Stimulated activated CD4-positive, alpha-beta T cell treated with anti-CD3 and anti-CD28 coated beads, Interleukin-15, amount 100 ng/mL, for 24 hours (primary cell): ENCODE measurements at regions not wholly inside any gene's neighbourhood (a gene's known extent, or its start where the extent isn't known, plus 50 kb on each side); places are given as distances from the start of the nearest gene placed in this dataset.

Source experiments
- DNase-seq: peaks from one replicate; pipeline ENCODE4 v3.0.0-alpha.2; 2020

GRCh38 chr1:98374098-98374497, 287.4 kb upstream of the SNX7 start:
- DNase-seq = no peak

- DNase-seq = no peak
Measured at GRCh38 chr1:98373056-98373455, 288.5 kb upstream of the SNX7 start.

- DNase-seq = no peak
Measured at GRCh38 chr1:98371764-98372163, 289.8 kb upstream of the SNX7 start.

- no peak for DNase-seq
Measured at GRCh38 chr1:98369463-98369862, 292.1 kb upstream of the SNX7 start.

GRCh38 chr1:98368995-98369394, 292.5 kb upstream of the SNX7 start:
- no peak for DNase-seq

- no peak for DNase-seq
Measured at GRCh38 chr1:98367426-98367825, 294.1 kb upstream of the SNX7 start.

GRCh38 chr1:98366343-98366742, 295.2 kb upstream of the SNX7 start:
- DNase-seq = no peak

GRCh38 chr1:98364544-98364943, 297.0 kb upstream of the SNX7 start:
- no peak for DNase-seq

- no peak for DNase-seq
Measured at GRCh38 chr1:98360864-98361263, 300.7 kb upstream of the SNX7 start.

GRCh38 chr1:98355656-98356383, 305.7 kb upstream of the SNX7 start:
- no peak for DNase-seq

- DNase-seq = no peak
Measured at GRCh38 chr1:98352378-98352777, 309.1 kb upstream of the SNX7 start.

GRCh38 chr1:98351561-98351960, 310.0 kb upstream of the SNX7 start:
- DNase-seq = no peak

- no peak for DNase-seq
Measured at GRCh38 chr1:98345417-98345816, 316.1 kb upstream of the SNX7 start.

GRCh38 chr1:98344731-98345130, 316.8 kb upstream of the SNX7 start:
- no peak for DNase-seq

- DNase-seq = no peak
Measured at GRCh38 chr1:98342566-98342965, 319.0 kb upstream of the SNX7 start.

GRCh38 chr1:98340511-98340910, 321.0 kb upstream of the SNX7 start:
- DNase-seq = no peak

GRCh38 chr1:98336472-98337083, 324.9 kb upstream of the SNX7 start:
- DNase-seq = no peak

- no peak for DNase-seq
Measured at GRCh38 chr1:98333936-98334335, 327.6 kb upstream of the SNX7 start.

GRCh38 chr1:98333406-98333805, 328.1 kb upstream of the SNX7 start:
- no peak for DNase-seq

GRCh38 chr1:98331718-98332311, 329.7 kb upstream of the SNX7 start:
- no peak for DNase-seq

GRCh38 chr1:98331243-98331642, 330.3 kb upstream of the SNX7 start:
- no peak for DNase-seq

- DNase-seq = no peak
Measured at GRCh38 chr1:98330224-98330623, 331.3 kb upstream of the SNX7 start.

- no peak for DNase-seq
Measured at GRCh38 chr1:98328855-98329254, 332.7 kb upstream of the SNX7 start.

GRCh38 chr1:98327220-98327861, 334.2 kb upstream of the SNX7 start:
- no peak for DNase-seq
